HEK293 (cell line): ENCODE measurements at regions not wholly inside any gene's neighbourhood (a gene's known extent, or its start where the extent isn't known, plus 50 kb on each side); places are given as distances from the start of the nearest gene placed in this dataset.

Experiments
- ATF2 ChIP-seq: fragments of 450-650 bp; formaldehyde crosslinking; IDR thresholded peaks from 2 replicates; pipeline ENCODE4 v1.5.1; 2016; ENCODE audit warnings: missing biosample characterization, missing genetic modification characterization, low read depth
- CTCF ChIP-seq: fragments of 450-650 bp; formaldehyde crosslinking; IDR thresholded peaks from 2 replicates; pipeline ENCODE4 v1.5.1; 2016; ENCODE audit warnings: missing biosample characterization, missing genetic modification characterization
- TRIM28 ChIP-seq: IDR thresholded peaks from 2 replicates; pipeline ENCODE4 v1.6.1; 2011; ENCODE audit warnings: low read length, control low read depth, borderline replicate concordance
- ZNF184 ChIP-seq: fragments of 450-650 bp; IDR thresholded peaks from 2 replicates; pipeline ENCODE4 v1.5.1; 2018; ENCODE audit warnings: missing biosample characterization, mild to moderate bottlenecking, missing genetic modification characterization
- ZNF280C ChIP-seq: fragments of 450-650 bp; formaldehyde crosslinking; IDR thresholded peaks from 2 replicates; pipeline ENCODE4 v1.5.1; 2016; ENCODE audit warnings: missing biosample characterization, missing genetic modification characterization
- ZNF311 ChIP-seq: fragments of 450-650 bp; formaldehyde crosslinking; IDR thresholded peaks from 2 replicates; pipeline ENCODE4 v1.5.1; 2017; ENCODE audit warnings: missing biosample characterization, missing genetic modification characterization, borderline replicate concordance
- ZNF366 ChIP-seq: fragments of 450-650 bp; formaldehyde crosslinking; conservative IDR thresholded peaks from 2 replicates; pipeline ENCODE4 v1.5.1; 2016; ENCODE audit warnings: missing biosample characterization, missing genetic modification characterization
- ZNF510 ChIP-seq: fragments of 450-650 bp; formaldehyde crosslinking; IDR thresholded peaks from 2 replicates; pipeline ENCODE4 v1.5.1; 2018; ENCODE audit warnings: mild to moderate bottlenecking, missing genetic modification characterization, missing biosample characterization; ENCODE audit not compliant: insufficient replicate concordance
- ZNF747 ChIP-seq: fragments of 450-650 bp; formaldehyde crosslinking; IDR thresholded peaks from 2 replicates; pipeline ENCODE4 v1.5.1; 2016; ENCODE audit warnings: missing biosample characterization, missing genetic modification characterization

- TF ChIP-seq CTCF (tag by site-specific recombination) = no peak
- TF ChIP-seq ZNF184 = no peak
- no peak for TF ChIP-seq ZNF510
- no peak for TF ChIP-seq ZNF747 (tag by site-specific recombination)
- TF ChIP-seq ZNF366 (tag by site-specific recombination) = no peak
- no peak for TF ChIP-seq TRIM28
- TF ChIP-seq ZNF280C (tag by site-specific recombination) = no peak
- TF ChIP-seq ATF2 (tag by site-specific recombination) = no peak
- no peak for TF ChIP-seq ZNF311
Observed at GRCh38 chr6:40290816-40291215, 296.3 kb downstream of the LRFN2 start.
